HCT116 (cell line): ENCODE measurements at regions not wholly inside any gene's neighbourhood (a gene's known extent, or its start where the extent isn't known, plus 50 kb on each side); places are given as distances from the start of the nearest gene placed in this dataset.
"Not testable (repeated sequence)": the region's sequence is repeated elsewhere in the genome, so short reads cannot be mapped to it uniquely, and the experiment has no call there.

Experiments used
- POLR2AphosphoS5 ChIP-seq: IDR thresholded peaks from 2 replicates; pipeline ENCODE4 v1.6.1; 2011; ENCODE audit warnings: mild to moderate bottlenecking, low read depth, low read length, moderate library complexity
- TF ChIP-seq, protein P1 (sequence below): IDR thresholded peaks from 2 replicates; pipeline ENCODE4 v1.6.1; 2012; ENCODE audit warnings: low read depth

DNA sequence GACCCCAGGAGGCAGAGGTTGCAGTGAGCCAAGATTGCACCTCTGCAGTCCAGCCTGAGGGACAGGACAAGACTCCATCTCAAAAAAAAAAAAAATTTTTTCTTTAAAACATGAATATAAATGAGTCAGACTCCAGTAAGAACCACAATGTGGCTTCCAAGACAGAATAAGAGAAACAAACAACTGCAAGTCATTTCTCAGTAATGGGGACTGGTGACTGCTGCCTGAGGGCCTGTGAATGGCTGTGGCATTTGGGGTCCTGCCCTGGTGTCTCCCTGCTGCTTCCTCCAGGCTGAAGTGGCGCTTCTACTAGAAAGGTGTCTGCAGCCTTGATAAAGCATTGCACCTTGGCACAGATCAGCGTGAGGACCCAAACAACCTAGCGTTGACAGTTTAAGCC is 868.3 kb downstream of the SPATA31A7 start:
- TF ChIP-seq, protein P1, sequence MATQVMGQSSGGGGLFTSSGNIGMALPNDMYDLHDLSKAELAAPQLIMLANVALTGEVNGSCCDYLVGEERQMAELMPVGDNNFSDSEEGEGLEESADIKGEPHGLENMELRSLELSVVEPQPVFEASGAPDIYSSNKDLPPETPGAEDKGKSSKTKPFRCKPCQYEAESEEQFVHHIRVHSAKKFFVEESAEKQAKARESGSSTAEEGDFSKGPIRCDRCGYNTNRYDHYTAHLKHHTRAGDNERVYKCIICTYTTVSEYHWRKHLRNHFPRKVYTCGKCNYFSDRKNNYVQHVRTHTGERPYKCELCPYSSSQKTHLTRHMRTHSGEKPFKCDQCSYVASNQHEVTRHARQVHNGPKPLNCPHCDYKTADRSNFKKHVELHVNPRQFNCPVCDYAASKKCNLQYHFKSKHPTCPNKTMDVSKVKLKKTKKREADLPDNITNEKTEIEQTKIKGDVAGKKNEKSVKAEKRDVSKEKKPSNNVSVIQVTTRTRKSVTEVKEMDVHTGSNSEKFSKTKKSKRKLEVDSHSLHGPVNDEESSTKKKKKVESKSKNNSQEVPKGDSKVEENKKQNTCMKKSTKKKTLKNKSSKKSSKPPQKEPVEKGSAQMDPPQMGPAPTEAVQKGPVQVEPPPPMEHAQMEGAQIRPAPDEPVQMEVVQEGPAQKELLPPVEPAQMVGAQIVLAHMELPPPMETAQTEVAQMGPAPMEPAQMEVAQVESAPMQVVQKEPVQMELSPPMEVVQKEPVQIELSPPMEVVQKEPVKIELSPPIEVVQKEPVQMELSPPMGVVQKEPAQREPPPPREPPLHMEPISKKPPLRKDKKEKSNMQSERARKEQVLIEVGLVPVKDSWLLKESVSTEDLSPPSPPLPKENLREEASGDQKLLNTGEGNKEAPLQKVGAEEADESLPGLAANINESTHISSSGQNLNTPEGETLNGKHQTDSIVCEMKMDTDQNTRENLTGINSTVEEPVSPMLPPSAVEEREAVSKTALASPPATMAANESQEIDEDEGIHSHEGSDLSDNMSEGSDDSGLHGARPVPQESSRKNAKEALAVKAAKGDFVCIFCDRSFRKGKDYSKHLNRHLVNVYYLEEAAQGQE, result not testable (repeated sequence)
- not testable (repeated sequence) for TF ChIP-seq POLR2AphosphoS5
